IPS-NIHi7 (cell line): ENCODE measurements at regions not wholly inside any gene's neighbourhood (a gene's known extent, or its start where the extent isn't known, plus 50 kb on each side); places are given as distances from the start of the nearest gene placed in this dataset.

ENCODE experiments used
- DNase-seq: peaks from one replicate; pipeline ENCODE4 v3.0.0; 2012; ENCODE audit warnings: mixed read lengths; ENCODE audit errors: extremely low spot score

DNA sequence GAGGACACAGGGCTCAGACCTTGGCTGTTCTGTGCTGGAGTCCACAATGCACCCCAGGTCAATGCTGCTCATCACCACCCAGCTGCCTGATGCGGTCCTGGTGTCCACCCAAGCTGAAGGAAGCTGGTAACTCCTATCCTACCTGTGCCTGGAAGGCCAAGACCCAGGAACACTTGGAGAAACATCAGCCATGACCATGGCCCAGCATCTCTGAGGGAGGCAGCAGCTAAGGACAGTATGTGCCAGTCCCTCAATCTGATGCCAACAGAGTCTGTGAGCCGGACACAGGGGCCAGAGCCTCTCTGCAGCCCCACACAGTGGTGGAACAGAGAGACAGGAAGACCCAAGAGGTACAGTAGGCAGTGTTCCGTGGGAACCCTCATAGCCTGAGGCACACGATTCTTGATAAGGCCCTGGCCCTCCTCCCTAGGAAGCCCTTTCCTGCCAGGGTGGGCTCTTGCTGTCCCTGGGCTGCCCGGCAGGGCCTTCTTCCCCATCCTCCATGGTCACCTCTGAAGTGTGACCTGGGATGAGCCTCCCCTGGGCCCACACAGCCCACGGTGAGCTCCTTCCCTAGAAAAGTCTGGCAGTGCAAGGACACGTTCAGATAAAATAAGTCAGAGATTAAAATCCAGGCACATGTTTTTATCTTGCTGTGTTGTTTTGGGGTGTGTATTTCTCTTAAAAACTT lies 170.7 kb downstream of the THBS2 start:
- no peak for DNase-seq

DNA sequence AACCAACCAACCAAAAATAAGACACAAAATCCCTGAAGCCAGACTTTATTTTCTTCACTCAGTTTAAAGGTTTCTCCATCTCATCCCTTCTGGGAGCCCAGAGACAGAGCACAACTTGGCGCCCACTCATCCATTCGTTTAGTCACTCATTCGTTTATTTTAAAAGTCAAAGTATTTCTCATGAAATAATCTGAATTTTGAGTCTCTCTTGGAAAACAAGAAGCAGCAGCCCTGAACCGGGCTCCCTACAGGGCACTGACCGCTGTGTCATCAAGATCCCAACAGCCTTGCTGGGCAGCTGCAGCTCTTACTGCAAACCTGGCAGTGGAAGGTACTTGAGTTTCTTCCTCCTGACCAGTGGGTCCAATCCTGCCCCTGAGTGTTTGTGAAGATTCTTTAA lies 171.6 kb downstream of the THBS2 start:
- DNase-seq: no peak

DNA sequence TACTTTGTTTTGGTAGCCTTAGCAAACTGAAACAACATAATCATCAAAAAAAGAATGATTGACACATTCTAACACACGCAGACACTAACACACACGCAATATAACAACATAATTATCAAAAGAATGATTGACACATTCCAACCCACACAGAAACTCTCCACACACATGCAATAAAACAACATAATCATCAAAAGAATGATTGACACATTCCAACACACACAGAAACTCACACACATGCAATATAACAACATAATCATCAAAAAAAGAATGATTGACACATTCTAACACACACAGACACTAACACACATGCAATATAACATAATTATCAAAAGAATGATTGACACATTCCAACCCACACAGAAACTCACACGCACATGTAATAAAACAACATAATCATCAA lies 172.4 kb downstream of the THBS2 start:
- DNase-seq: no peak

DNA sequence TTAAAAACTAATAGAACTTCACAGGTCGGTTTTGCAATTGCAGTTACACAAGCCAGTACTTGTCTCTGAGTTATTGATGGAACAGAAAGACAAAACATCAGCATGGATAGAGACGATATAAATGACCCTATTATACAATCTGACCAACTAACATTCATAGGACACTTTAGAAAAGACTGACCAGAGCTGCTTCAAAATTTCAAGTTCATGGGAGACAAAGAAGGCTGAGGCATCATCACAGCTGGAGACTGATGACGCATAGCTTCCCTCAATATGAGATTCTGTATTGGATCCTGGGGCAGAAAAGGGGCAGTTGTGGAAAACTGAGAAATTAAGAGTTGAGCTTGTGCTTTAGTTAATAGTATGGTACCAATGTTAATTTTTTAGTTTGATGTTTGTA lies 174.0 kb downstream of the THBS2 start:
- no peak for DNase-seq

DNA sequence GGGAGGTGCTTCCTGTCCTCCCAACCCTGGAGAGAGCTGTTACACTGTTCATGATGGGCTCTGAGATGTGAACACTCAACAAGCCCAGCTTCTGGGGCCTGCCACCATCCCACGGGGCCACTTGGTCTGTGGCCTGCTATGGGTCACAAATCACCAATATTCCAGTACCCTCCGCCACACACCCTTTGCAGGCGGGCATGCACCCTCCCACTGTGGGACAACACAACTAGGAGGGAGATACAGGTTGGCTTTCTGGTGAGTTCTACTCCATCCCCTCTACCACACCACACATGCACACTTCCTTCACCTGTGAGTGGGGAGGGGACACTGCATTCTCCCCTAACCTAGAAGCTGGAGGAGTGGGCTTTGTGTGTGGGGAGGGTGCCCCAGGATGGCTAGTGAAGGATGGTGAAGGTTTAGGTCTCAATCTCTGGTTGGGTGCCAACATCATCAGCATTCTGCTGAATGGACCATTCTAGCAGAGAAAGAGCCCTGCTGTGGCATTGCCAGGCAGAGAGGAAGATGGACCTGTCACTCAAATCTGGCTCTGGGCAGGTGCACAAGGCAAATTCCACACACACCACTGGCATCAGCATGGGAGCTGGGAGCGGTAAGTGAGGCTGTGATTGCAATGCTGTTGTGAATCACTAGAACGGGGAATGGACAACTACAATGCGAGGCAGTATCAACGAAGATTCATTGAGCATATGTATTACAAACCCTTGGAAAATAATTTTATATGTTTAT lies 175.1 kb downstream of the THBS2 start:
- no peak for DNase-seq

DNA sequence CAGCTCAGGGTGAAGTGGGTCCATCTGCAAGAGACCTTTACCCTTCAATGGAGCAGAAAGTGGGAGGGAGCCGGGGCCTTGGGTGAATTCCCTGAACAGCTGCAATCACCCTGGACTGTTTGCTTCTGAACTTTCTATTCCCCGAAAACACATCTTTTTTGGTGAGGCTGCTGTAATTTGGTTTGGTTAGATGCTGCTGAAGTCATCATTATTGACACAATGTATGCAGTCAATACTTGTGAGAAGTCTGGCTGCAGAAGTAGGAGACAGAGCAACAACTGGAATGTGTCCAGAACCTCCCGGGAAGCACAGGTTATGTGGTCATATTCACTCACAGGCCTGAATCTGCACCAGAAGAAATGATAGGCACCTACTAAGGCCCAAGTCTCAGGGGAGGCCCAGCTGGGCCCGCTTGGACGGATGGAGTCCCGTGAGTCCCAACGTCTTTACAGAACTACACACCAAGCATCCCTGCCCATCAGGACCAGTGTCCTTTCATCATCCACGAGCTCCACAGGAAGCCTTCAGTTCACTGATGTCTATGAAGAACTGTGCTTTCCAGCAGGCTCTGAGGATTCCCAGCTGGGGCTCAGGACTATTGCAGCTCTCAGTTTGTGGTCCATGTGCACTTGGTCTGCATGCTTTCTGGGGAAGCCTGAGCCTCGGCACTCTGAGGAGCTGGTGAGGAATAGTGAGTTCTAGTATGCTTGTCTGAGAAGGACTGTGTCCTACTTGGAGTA lies 177.6 kb downstream of the THBS2 start:
- no peak for DNase-seq

DNA sequence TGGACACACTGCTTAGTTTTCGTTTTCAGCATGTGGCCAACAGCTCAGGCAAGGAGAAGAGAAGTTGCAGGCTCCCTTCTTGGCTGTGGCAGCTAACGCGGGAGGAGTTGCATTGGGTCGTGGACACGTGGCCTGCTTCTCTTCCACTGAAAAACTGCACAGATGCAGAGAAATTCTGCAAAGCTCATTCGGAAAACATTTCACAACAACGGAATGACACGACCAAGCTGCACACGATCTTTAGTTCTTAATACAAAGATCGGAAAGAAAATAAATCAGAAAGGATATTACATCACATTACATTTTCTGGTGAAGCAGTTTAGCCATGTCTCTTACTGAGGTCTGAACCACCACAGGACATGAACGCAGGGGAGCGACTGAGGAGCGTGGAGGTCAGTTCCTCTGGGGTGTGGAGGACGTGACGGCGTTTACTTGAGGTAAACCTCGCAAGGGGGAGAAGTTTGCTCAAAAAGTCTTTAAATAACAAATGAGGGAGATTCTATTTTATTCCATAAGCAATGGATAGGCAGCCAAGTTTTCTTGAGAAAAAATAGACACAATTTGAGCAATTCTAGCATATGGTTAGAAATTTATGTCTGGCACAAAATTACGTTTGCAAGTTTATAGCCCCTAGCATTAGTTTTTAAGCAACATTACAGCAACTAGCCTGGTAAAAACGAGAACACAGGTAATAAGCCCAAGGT lies 178.3 kb downstream of the THBS2 start:
- no peak for DNase-seq

DNA sequence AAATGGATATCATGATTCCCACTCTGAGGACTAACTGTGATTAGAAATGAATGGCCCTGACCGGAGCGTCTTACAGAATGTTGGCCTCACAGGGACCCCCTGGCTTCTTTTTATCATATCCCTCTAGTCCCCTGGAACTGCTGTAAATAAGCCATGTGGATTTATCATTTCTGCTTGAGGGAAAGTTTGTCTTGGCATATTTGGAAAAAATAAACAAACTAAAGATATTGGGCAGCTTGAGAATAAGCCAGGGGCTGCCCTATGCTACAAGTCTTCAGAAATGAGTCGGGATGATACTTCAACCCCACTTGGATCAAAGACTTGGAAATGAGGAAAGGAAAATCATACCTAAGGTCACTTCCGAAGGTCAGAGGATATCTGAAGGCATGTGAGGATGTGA lies 179.1 kb downstream of the THBS2 start:
- no peak for DNase-seq

DNA sequence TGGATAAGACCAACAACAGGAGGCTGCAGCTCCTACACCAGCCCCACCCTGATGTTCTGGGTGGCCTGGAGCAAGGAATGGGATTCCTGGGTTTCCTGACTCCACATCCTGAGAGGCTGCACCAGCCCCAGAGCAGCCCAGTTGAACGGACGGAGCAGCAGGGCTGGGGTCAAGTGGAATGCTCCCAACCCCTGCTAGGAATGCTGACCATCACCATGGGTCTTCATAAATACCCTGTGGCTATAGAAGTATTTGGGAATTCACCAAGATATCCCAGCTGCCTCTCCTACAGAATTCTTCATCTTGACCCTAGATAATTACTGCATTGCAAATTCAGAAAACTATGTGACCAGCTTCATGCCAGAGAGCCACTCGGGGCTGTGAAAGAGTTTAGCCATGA lies 180.3 kb downstream of the THBS2 start:
- DNase-seq: no peak

DNA sequence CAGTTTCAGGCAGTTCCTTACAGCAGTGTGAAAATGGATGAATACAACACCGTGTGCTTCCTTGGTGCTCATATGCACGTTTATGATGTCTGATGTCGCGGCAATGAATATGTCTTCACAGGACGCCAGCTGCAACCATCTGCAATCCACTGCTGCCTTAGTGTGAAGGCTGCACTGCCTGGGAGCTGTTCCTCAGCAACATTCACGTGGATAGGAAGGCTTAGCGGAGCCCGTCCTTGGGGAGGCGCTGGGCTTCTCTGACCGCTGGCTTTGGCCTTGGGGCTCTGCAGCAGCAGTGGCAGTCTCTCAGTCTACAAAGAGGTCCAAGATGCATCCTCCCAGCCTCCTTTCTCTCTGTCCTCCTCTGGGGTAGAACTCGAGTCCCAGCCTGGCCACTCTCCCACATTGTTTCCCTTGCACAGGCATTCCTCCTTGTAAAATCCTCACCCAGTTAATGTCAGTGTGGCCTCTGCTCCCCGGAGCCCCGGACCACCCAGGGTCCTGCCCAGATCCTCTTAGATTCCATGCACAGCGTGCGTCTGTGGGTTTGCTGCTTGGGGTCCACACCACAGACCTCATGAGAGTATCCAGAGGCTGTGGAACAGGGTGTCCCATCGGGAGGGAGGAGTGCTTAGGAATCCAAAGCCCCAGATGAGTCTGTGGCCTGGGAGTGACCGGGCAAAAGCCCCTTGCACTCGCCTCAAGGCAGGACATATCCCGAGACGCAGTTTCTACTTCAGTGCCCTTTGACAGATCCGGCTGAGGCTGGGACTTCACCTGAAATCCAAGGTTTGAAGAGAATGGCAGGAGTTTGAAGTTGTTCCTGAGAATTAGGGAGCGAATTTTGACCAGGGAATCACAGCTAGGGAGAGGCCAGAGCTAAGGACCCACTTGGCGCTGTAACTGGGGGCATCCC lies 181.3 kb downstream of the THBS2 start:
- no peak for DNase-seq

DNA sequence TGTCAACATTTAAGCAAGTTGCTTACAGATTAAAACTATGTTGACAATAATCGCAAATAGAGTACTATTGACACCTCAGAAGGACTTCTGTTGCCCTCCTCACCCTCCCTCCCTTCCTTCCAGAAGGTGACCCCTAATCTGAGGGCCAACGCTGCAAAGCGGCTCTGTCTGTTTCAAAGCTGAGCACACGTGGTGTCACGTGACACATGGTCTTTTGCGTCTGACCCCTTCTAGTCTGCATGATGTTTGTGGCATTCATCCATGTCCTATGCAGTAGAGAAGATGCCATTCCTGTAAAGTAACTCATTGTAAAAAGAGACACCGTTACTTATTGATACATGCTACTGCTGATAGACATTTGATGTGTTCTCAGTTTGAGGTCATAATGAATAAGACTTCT lies 182.3 kb downstream of the THBS2 start:
- no peak for DNase-seq

DNA sequence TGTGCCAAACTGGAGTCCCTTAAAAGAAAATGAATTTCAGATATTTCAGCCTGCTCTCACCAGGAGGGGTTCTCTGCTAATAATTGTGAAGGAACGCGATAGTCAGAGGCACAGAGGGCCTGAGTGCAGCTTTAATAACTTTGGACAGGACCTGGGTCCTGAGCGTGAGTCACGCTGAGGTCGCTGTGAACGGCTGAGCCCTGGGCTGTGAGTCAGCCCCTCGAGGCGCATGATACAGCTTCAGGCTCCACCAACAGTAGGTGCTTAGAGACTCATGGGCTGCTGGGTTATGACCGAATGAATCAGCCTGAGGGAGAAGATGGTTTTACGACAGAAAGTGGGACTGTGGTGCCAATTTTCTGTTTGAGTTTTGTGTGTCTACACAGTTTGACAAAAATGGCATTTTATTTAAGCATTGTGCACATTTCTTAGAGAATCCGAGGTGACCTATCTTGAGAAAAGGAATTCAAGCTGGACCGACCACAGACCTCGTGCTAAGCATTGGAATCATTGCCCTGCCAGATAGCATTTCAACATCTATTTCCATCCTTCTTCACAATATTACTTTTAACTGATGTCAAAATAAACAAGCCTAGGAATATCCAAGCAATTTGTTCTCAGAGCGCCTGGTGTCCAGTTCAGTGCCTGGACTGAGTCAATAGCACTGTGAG lies 183.0 kb downstream of the THBS2 start:
- no peak for DNase-seq

DNA sequence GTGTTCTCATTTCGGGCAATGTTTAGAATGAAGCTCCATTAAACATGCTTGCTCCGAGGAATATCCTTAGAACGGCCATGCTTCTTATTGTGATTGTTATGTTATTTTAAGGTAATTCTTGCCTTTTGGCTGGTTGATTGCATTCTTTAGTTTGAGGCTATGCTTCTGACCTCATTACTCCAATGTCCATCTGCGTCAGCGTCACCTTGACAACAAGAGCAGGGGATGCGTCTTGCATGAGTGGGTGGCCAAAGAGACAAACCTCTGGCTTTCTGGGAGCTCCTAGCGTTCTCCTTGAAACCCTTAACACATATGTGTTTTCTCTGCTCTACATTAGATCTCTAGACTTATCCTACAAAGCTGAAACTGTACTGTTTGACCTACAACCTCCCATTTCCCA lies 184.3 kb downstream of the THBS2 start:
- no peak for DNase-seq

DNA sequence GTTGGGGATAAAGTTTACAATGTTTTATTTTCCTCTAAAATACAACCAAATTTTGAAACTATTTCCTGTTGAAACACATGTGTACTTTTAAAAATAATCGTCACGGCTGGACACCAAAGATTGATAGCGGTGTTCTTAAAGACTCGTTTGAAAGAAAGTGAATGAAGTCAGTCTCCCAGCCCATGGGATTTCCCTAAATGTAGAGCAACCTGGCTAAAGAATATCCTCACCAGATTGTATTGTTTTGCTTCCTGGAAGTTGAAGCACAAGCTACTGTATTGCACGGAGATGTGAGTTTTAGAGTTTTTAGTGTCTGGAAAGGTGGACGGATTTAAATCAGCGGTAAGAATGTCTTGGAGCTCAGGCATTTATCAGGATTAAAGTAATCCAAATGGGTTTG lies 189.5 kb downstream of the THBS2 start:
- no peak for DNase-seq

DNA sequence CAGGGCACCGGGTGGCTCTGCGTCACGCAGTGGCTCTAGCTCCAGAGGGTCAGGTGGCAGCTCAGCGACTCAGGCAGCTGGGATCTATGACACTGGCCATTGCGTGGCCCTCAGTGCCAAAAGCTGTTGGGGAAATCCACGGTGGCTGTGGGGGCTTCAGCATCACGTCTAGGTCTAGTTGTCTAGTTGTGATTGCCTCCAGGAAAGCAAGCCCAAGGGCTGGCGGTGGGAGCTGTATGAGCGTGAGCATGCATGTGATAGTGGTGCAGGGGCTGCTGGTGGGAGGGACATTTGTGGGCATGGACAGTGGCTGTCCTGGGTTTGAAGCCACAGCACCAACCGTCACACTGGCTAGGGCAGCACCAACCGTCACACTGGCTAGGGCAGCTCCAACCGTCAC lies 191.4 kb downstream of the THBS2 start:
- DNase-seq: no peak

DNA sequence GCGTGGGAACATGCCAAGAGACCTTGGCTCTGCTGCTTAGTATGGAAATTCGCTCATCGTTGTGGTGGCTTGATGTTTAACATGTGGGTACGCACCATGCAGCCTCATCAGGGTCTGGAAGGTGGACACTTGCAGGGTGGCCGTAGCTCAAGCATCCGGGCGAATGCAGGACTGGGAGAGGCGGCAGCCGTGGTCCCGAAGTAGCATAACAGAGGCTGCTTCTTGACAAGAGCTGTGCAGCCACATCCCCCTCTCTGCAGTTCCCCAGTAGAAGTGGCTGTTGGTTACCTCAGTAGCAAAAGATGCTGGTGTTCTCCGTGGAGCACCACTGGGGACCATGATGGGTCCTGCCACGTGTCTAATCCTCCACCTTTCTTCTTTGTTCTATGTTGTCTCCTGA lies 195.0 kb downstream of the THBS2 start:
- DNase-seq: no peak

DNA sequence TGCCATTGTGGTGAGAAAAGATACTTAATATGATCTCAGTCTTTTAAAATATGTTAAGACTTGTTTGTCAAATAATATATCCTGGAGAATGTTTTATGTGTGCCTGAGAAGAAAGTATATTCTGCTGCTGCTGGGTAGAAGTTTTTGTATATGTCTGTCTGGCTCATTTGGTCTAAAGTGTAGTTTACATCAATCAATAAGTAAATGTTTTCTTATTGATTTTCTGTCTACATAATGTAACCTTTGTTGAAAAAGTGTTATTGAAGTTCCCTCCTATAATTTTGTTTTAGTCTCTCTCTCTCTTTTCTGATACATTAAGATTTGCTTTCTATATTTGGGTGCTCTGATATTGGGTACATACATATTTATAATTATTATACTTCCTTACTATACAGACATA lies 201.2 kb downstream of the THBS2 start:
- DNase-seq: no peak

DNA sequence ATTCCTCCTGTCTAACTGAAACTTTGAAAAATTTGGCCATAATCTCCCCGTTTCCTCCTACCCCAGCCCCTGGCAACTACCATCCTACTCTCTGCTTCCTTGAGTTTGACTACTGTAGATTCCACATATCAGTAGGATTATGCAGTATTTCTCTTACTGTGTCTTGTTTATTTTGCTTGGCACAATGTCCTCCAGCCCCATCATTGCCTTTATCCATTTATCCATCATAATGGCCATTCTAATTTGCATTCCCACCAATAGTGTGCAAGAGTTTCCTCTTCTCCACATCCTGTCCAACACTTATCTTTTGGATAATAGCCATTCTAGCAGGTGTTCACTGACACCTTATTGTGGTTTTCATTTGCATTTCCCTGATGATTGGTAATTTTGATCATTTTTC lies 202.3 kb downstream of the THBS2 start:
- no peak for DNase-seq

DNA sequence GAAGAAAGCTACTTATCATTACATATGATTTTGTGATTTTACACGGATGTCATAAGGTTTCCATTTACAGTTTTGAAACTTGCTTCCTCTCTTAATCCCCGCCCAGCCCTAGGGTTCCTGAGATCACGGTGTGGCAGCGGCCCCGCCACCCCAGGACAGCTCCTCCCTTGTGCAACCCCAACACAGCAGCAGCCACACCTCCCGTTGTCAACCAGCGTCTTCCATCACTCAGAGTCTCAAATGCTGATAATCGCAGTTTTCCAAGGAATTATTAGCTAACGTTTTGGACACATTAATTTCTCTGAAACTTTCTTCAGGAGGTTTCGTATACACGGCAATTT lies 204.8 kb downstream of the THBS2 start:
- DNase-seq: no peak

DNA sequence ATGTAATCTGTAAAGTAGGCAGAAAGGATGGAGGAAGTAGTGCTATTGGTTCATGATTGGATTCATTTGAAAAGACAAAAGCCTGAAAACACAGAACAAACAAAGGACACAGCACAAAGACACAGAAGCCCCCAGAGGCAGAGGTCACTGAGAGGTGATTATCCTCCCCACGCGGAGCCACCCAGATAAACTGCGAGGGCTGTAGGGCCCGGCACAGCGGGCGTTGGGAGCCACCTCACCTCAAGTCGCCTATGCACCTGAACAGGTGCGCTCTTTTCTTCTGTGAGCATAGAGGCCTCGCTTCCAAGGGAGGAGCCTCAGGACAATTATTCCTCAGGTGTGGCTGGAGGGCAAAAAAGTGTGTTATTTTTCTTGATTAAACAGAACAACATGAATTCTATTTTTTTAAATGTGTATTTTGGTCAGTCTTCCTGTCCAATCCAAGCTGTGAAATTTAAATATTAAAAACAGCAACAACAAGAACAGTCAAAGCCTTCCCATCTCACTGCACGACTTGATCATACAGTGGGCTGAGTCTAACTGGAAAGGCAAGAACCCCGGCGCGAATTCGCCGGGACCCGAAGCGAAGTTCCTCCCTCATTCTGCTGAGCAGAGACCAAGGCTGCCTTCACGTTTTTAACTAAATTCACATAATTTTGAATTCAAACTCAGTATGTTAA lies 205.3 kb downstream of the THBS2 start:
- DNase-seq: no peak
